HepG2 (cell line): ENCODE measurements at regions not wholly inside any gene's neighbourhood (a gene's known extent, or its start where the extent isn't known, plus 50 kb on each side); places are given as distances from the start of the nearest gene placed in this dataset.
A peak's percentile ranks its signal among the peaks of the same experiment; 100 is the strongest.

Experiments
- ARHGAP35 ChIP-seq: sonication (generic); formaldehyde crosslinking; IDR thresholded peaks from 2 replicates; pipeline ENCODE4 v1.9.0; 2022; ENCODE audit warnings: mild to moderate bottlenecking, inconsistent platforms, moderate library complexity, missing genetic modification reagents, borderline replicate concordance
- CBX2 ChIP-seq, 2 experiments: fragments of 200-600 bp in 1 of 2; sonication (generic); formaldehyde crosslinking in 1 of 2; IDR thresholded peaks; 2 replicates each; pipeline versions ENCODE4 v1.7.0 to v1.8.1; 2018 to 2022; ENCODE audit warnings: low read depth in 2 of 2, low read length in 1 of 2, mild to moderate bottlenecking in 1 of 2, missing genetic modification reagents in 1 of 2
- CREB1 ChIP-seq, 2 experiments: fragments of 450-650 bp in 1 of 2; IDR thresholded peaks; 2 replicates each; pipeline ENCODE4 v1.6.1; 2016 to 2017; ENCODE audit warnings: control low read depth in 1 of 2, mild to moderate bottlenecking in 1 of 2, missing compliant biosample characterization in 1 of 2, missing genetic modification characterization in 1 of 2
- FOXA1 ChIP-seq, 2 experiments: fragments of 450-650 bp in 1 of 2; sonication (generic) in 1 of 2; formaldehyde crosslinking in 1 of 2; IDR thresholded peaks; 2 replicates each; pipeline versions ENCODE4 v1.4.0 to v1.6.1; 2016 to 2020; ENCODE audit warnings: missing genetic modification reagents in 1 of 2
- GTF3A ChIP-seq: sonication (generic); formaldehyde crosslinking; conservative IDR thresholded peaks from 2 replicates; pipeline ENCODE4 v1.4.0; 2020; ENCODE audit warnings: mild to moderate bottlenecking, missing genetic modification reagents
- MTF2 ChIP-seq: sonication (generic); formaldehyde crosslinking; IDR thresholded peaks from 2 replicates; pipeline ENCODE4 v1.5.0; 2020; ENCODE audit warnings: missing genetic modification reagents, borderline replicate concordance
- NRL ChIP-seq: sonication (generic); formaldehyde crosslinking; IDR thresholded peaks from 2 replicates; pipeline ENCODE4 v1.5.0; 2020; ENCODE audit warnings: missing genetic modification reagents, mild to moderate bottlenecking, moderate library complexity, borderline replicate concordance
- RBFOX2 ChIP-seq: fragments of 200-400 bp; formaldehyde crosslinking; IDR thresholded peaks from 2 replicates; pipeline ENCODE4 v1.6.1; 2017; ENCODE audit warnings: low read depth, mild to moderate bottlenecking, low read length
- ZNF562 ChIP-seq: sonication (generic); formaldehyde crosslinking; IDR thresholded peaks from 2 replicates; pipeline ENCODE4 v1.8.0; 2022; ENCODE audit warnings: missing genetic modification reagents, borderline replicate concordance
- ZSCAN21 ChIP-seq: sonication (generic); formaldehyde crosslinking; IDR thresholded peaks from 2 replicates; pipeline ENCODE4 v1.8.0; 2022; ENCODE audit warnings: mild to moderate bottlenecking, missing genetic modification reagents, moderate library complexity, borderline replicate concordance
- TF ChIP-seq, protein P1 (sequence below): sonication (generic); formaldehyde crosslinking; IDR thresholded peaks from 2 replicates; pipeline ENCODE4 v1.4.0; 2020; ENCODE audit warnings: missing genetic modification reagents
- TF ChIP-seq, protein P2 (sequence below): sonication (generic); formaldehyde crosslinking; IDR thresholded peaks from 2 replicates; pipeline ENCODE4 v1.4.0; 2020; ENCODE audit warnings: missing genetic modification reagents

- TF ChIP-seq, protein P1, sequence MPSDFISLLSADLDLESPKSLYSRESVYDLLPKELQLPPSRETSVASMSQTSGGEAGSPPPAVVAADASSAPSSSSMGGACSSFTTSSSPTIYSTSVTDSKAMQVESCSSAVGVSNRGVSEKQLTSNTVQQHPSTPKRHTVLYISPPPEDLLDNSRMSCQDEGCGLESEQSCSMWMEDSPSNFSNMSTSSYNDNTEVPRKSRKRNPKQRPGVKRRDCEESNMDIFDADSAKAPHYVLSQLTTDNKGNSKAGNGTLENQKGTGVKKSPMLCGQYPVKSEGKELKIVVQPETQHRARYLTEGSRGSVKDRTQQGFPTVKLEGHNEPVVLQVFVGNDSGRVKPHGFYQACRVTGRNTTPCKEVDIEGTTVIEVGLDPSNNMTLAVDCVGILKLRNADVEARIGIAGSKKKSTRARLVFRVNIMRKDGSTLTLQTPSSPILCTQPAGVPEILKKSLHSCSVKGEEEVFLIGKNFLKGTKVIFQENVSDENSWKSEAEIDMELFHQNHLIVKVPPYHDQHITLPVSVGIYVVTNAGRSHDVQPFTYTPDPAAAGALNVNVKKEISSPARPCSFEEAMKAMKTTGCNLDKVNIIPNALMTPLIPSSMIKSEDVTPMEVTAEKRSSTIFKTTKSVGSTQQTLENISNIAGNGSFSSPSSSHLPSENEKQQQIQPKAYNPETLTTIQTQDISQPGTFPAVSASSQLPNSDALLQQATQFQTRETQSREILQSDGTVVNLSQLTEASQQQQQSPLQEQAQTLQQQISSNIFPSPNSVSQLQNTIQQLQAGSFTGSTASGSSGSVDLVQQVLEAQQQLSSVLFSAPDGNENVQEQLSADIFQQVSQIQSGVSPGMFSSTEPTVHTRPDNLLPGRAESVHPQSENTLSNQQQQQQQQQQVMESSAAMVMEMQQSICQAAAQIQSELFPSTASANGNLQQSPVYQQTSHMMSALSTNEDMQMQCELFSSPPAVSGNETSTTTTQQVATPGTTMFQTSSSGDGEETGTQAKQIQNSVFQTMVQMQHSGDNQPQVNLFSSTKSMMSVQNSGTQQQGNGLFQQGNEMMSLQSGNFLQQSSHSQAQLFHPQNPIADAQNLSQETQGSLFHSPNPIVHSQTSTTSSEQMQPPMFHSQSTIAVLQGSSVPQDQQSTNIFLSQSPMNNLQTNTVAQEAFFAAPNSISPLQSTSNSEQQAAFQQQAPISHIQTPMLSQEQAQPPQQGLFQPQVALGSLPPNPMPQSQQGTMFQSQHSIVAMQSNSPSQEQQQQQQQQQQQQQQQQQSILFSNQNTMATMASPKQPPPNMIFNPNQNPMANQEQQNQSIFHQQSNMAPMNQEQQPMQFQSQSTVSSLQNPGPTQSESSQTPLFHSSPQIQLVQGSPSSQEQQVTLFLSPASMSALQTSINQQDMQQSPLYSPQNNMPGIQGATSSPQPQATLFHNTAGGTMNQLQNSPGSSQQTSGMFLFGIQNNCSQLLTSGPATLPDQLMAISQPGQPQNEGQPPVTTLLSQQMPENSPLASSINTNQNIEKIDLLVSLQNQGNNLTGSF (CRISPR knock-in tag), result no peak; the same call in 1 of the 2 replicates
- no peak for TF ChIP-seq FOXA1 (IDR thresholded peaks at IDR 0.05)
- TF ChIP-seq FOXA1 (CRISPR knock-in tag; IDR thresholded peaks at IDR 0.05), result peak; percentile 80
- 0 out of 2 replicates have a peak, but pooled peaks have one; percentile 64 for TF ChIP-seq MTF2 (CRISPR knock-in tag)
- TF ChIP-seq CREB1 (IDR thresholded peaks at IDR 0.05), result no peak
- peak; percentile 80 for TF ChIP-seq CREB1 (CRISPR knock-in tag; IDR thresholded peaks at IDR 0.05)
- TF ChIP-seq, protein P2, sequence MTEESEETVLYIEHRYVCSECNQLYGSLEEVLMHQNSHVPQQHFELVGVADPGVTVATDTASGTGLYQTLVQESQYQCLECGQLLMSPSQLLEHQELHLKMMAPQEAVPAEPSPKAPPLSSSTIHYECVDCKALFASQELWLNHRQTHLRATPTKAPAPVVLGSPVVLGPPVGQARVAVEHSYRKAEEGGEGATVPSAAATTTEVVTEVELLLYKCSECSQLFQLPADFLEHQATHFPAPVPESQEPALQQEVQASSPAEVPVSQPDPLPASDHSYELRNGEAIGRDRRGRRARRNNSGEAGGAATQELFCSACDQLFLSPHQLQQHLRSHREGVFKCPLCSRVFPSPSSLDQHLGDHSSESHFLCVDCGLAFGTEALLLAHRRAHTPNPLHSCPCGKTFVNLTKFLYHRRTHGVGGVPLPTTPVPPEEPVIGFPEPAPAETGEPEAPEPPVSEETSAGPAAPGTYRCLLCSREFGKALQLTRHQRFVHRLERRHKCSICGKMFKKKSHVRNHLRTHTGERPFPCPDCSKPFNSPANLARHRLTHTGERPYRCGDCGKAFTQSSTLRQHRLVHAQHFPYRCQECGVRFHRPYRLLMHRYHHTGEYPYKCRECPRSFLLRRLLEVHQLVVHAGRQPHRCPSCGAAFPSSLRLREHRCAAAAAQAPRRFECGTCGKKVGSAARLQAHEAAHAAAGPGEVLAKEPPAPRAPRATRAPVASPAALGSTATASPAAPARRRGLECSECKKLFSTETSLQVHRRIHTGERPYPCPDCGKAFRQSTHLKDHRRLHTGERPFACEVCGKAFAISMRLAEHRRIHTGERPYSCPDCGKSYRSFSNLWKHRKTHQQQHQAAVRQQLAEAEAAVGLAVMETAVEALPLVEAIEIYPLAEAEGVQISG (CRISPR knock-in tag), result peak; percentile 94
- peak; percentile 86 for TF ChIP-seq NRL (CRISPR knock-in tag)
- peak; percentile 98; the same call in 1 of the 2 replicates for TF ChIP-seq GTF3A (CRISPR knock-in tag)
- TF ChIP-seq ZNF562 (CRISPR knock-in tag), result no peak
- no peak for TF ChIP-seq CBX2 (IDR thresholded peaks at IDR 0.05; ENCODE audit: low read depth, low read length)
- no peak; the same call in 1 of the 2 replicates for TF ChIP-seq CBX2 (CRISPR knock-in tag; IDR thresholded peaks at IDR 0.05; ENCODE audit: low read depth)
- TF ChIP-seq ZSCAN21 (CRISPR knock-in tag), result peak; percentile 97
- TF ChIP-seq ARHGAP35 (CRISPR knock-in tag), result peak; percentile 94; the same call in 1 of the 2 replicates
- TF ChIP-seq RBFOX2, result no peak
Observed at GRCh38 chr6:37083243-37084138, 78.0 kb downstream of the FGD2 start (continued).
